A673 (cell line): ENCODE measurements at regions not wholly inside any gene's neighbourhood (a gene's known extent, or its start where the extent isn't known, plus 50 kb on each side); places are given as distances from the start of the nearest gene placed in this dataset.

Source experiments
- CTCF ChIP-seq: fragments of 300-800, 200-600 bp; sonication (generic); conservative IDR thresholded peaks from 2 replicates; pipeline ENCODE4 v1.5.1; 2017; ENCODE audit warnings: low read depth, mild to moderate bottlenecking, antibody characterized with exemption, low read length, moderate library complexity, mixed read lengths
- EZH2 ChIP-seq: fragments of 200-600 bp; sonication (generic); IDR thresholded peaks from 2 replicates; pipeline ENCODE4 v1.6.1; 2017; ENCODE audit warnings: borderline replicate concordance, low read depth, mild to moderate bottlenecking, mixed read lengths, antibody characterized with exemption, low read length; ENCODE audit not compliant: poor library complexity, severe bottlenecking

GRCh38 chr1:38241594-38242334 is 195.2 kb upstream of the POU3F1 start:
- no peak for TF ChIP-seq CTCF
- TF ChIP-seq EZH2 = no peak
